ENCODE measurements at regions not wholly inside any gene's neighbourhood (a gene's known extent, or its start where the extent isn't known, plus 50 kb on each side); places are given as distances from the start of the nearest gene placed in this dataset.

GRCh38 chr5:5572010-5572865 lies 149.8 kb downstream of the ICE1 start:
- TF ChIP-seq, protein P1, sequence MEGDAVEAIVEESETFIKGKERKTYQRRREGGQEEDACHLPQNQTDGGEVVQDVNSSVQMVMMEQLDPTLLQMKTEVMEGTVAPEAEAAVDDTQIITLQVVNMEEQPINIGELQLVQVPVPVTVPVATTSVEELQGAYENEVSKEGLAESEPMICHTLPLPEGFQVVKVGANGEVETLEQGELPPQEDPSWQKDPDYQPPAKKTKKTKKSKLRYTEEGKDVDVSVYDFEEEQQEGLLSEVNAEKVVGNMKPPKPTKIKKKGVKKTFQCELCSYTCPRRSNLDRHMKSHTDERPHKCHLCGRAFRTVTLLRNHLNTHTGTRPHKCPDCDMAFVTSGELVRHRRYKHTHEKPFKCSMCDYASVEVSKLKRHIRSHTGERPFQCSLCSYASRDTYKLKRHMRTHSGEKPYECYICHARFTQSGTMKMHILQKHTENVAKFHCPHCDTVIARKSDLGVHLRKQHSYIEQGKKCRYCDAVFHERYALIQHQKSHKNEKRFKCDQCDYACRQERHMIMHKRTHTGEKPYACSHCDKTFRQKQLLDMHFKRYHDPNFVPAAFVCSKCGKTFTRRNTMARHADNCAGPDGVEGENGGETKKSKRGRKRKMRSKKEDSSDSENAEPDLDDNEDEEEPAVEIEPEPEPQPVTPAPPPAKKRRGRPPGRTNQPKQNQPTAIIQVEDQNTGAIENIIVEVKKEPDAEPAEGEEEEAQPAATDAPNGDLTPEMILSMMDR (IDR thresholded peaks at IDR 0.05) = no peak
- Mint-ChIP-seq H3K9me3 (no peaks in the 10 kb centered on the region), H3K4me1 (ENCODE audit: low read depth) (no peaks in the 10 kb centered on the region), H3K4me3 (no peak overlapping the region), H3K36me3 (ENCODE audit: low read depth) (no peaks in the 10 kb centered on the region), H3K27me3 (peaks cover 11% of the 10 kb centered on the region), H3K27ac (no peak overlapping the region)
- ChIA-PET CTCF (no interaction called here), POLR2A (no interaction called here)
- ATAC-seq = no peak
- intact Hi-C loops (cut with micrococcal nuclease) = no loop called here
- DNase-seq = no peak

- TF ChIP-seq, protein P1 (IDR thresholded peaks at IDR 0.05) = no peak
- ChIA-PET POLR2A (interaction anchor here (0.6 kb wide), 1 partner anchor 14 kb away, joined by 5 read pairs; no protein-coding TSS in a partner anchor), CTCF (interaction anchor here (0.8 to 1.5 kb wide), 2 partner anchors 18 to 73 kb away, joined by 3 read pairs; no protein-coding TSS in a partner anchor)
- H3K9me3 Mint-ChIP-seq = no peaks in the 10 kb centered on the region
- H3K27me3 Mint-ChIP-seq = peaks cover 8% of the 10 kb centered on the region
- no peak for ATAC-seq
- no peak overlapping the region for H3K27ac Mint-ChIP-seq
- no peak for DNase-seq
- H3K4me1 Mint-ChIP-seq (ENCODE audit: low read depth) = no peaks in the 10 kb centered on the region
- no peaks in the 10 kb centered on the region for H3K36me3 Mint-ChIP-seq (ENCODE audit: low read depth)
- no peak overlapping the region for H3K4me3 Mint-ChIP-seq
- intact Hi-C loops (cut with micrococcal nuclease) = no loop called here
These were observed 148.2 kb downstream of the ICE1 start for GRCh38 chr5:5570646-5571045.

DNA sequence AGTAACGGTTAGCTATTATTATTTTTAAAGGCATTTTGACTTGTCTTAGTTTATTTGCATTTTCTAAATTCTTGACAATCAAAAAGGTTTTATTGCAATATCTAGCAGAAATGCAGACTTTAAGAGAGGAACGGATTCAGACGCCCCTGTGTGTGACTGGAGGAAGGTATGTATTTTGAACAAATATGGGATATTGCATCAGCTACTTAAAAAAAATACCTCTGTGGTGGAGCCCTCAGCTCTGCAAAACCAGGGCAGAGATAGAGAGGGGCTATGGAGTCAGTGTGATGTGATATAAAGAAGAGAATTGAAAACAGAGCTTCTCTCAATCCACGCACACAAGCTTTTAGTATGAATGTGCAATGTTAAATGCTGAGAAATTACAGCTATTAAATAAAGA lies 142.4 kb downstream of the ICE1 start:
- Mint-ChIP-seq H3K27me3 (peaks cover 11% of the 10 kb centered on the region), H3K36me3 (ENCODE audit: low read depth) (no peaks in the 10 kb centered on the region), H3K4me1 (ENCODE audit: low read depth) (no peaks in the 10 kb centered on the region), H3K4me3 (no peak overlapping the region), H3K9me3 (no peaks in the 10 kb centered on the region), H3K27ac (no peak overlapping the region)
- ChIA-PET CTCF (interaction anchor here (1.4 kb wide), 1 partner anchor 11 kb away, joined by 4 read pairs; no protein-coding TSS in a partner anchor), POLR2A (no interaction called here)
- intact Hi-C loops (cut with micrococcal nuclease) = no loop called here
- ATAC-seq (no peak), DNase-seq (no peak)
- TF ChIP-seq, protein P1 (IDR thresholded peaks at IDR 0.05) = no peak

DNA sequence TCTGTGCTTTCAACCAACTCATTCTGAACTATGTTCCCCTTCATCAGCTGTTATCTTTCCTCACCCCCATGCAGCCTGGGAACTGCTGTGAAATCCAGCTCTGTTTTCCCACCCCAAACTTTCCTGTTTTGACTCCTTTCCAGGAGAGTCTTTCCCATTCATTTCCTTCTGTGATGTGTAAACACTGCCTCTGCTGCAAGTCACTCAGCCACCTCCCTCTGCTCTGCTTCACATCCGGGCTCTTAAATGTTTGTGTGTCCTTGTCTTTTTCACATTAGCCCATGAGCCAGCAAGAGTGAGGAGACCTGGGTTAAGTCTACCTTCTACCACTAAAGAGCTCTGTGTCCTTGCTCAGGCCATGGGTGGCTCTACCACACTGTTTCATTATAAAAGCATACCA lies 137.5 kb downstream of the ICE1 start:
- ATAC-seq (no peak), DNase-seq (no peak)
- ChIA-PET POLR2A (no interaction called here), CTCF (no interaction called here)
- Mint-ChIP-seq H3K4me1 (ENCODE audit: low read depth) (no peaks in the 10 kb centered on the region), H3K27me3 (peaks cover 14% of the 10 kb centered on the region), H3K36me3 (ENCODE audit: low read depth) (no peaks in the 10 kb centered on the region), H3K4me3 (no peak overlapping the region), H3K9me3 (no peaks in the 10 kb centered on the region), H3K27ac (no peak overlapping the region)
- intact Hi-C loops (cut with micrococcal nuclease) = no loop called here
- TF ChIP-seq, protein P1 (IDR thresholded peaks at IDR 0.05) = no peak

All from activated CD8-positive, alpha-beta T cell treated with anti-CD3 and anti-CD28 coated beads for 36 hours (primary cell).